ENCODE measurements at regions not wholly inside any gene's neighbourhood (a gene's known extent, or its start where the extent isn't known, plus 50 kb on each side); places are given as distances from the start of the nearest gene placed in this dataset.
"Not testable (repeated sequence)": the region's sequence is repeated elsewhere in the genome, so short reads cannot be mapped to it uniquely, and the experiment has no call there.

- no peaks in the 10 kb centered on the region for H3K9me3 ChIP-seq
- H3K36me3 ChIP-seq, result no peaks in the 10 kb centered on the region
- H3K27me3 ChIP-seq, result no peaks in the 10 kb centered on the region
- H3K4me3 ChIP-seq, result no peak overlapping the region
- peak overlapping the region; percentile 73 to 78 for H3K27ac ChIP-seq
- no peak for TF ChIP-seq CTCF (IDR thresholded peaks at IDR 0.05)
- DNase-seq (ENCODE audit: low spot score in 2 of 2), result no peak
- H3K4me1 ChIP-seq, result peaks cover 9 to 24% of the 10 kb centered on the region in 2 donors
- intact Hi-C loops (cut with DNase I), result loop anchor here (5.0 kb wide), 1 partner anchor 46 kb away; no protein-coding TSS in a partner anchor
Observed at GRCh38 chr10:35821339-35821911, 179.3 kb upstream of the FZD8 start.

GRCh38 chr10:35819736-35820135 is 177.6 kb upstream of the FZD8 start:
- Histone ChIP-seq H3K4me3 (no peak overlapping the region), H3K27me3 (no peaks in the 10 kb centered on the region), H3K4me1 (peaks cover 9 to 24% of the 10 kb centered on the region in 2 donors), H3K36me3 (no peaks in the 10 kb centered on the region), H3K9me3 (no peaks in the 10 kb centered on the region), H3K27ac (no peak overlapping the region)
- intact Hi-C loops (cut with DNase I), result loop anchor here (5.0 kb wide), 1 partner anchor 48 kb away; no protein-coding TSS in a partner anchor
- no peak for DNase-seq (ENCODE audit: low spot score in 2 of 2)
- TF ChIP-seq CTCF (IDR thresholded peaks at IDR 0.05), result no peak

GRCh38 chr10:35819011-35819410 is 176.9 kb upstream of the FZD8 start:
- no peak for DNase-seq (ENCODE audit: low spot score in 2 of 2)
- TF ChIP-seq CTCF (IDR thresholded peaks at IDR 0.05), result no peak
- Histone ChIP-seq H3K27me3 (no peaks in the 10 kb centered on the region), H3K27ac (no peak overlapping the region), H3K4me1 (peaks cover 9 to 20% of the 10 kb centered on the region in 2 donors), H3K36me3 (no peaks in the 10 kb centered on the region), H3K4me3 (no peak overlapping the region), H3K9me3 (no peaks in the 10 kb centered on the region)
- intact Hi-C loops (cut with DNase I), result no loop called here

GRCh38 chr10:35817109-35817508 is 175.0 kb upstream of the FZD8 start:
- intact Hi-C loops (cut with DNase I); H3K9me3 ChIP-seq; H3K36me3 ChIP-seq; H3K4me3 ChIP-seq; H3K27ac ChIP-seq; DNase-seq (ENCODE audit: low spot score in 2 of 2); H3K27me3 ChIP-seq: not testable (repeated sequence)
- peaks cover 6 to 15% of the 10 kb centered on the region in 2 donors for H3K4me1 ChIP-seq

- intact Hi-C loops (cut with DNase I), result no loop called here
- H3K36me3 ChIP-seq, result no peaks in the 10 kb centered on the region
- no peak for DNase-seq (ENCODE audit: low spot score in 2 of 2)
- TF ChIP-seq CTCF (IDR thresholded peaks at IDR 0.05), result no peak
- no peaks in the 10 kb centered on the region for H3K27me3 ChIP-seq
- no peak overlapping the region for H3K27ac ChIP-seq
- H3K9me3 ChIP-seq, result no peaks in the 10 kb centered on the region
- H3K4me1 ChIP-seq, result no peaks in the 10 kb centered on the region
- H3K4me3 ChIP-seq, result no peak overlapping the region
Observed at GRCh38 chr10:35813219-35813618, 171.1 kb upstream of the FZD8 start.

GRCh38 chr10:35808344-35808743 is 166.2 kb upstream of the FZD8 start:
- Histone ChIP-seq H3K4me1 (no peaks in the 10 kb centered on the region), H3K27me3 (no peaks in the 10 kb centered on the region), H3K4me3 (no peak overlapping the region), H3K27ac (no peak overlapping the region), H3K9me3 (no peaks in the 10 kb centered on the region), H3K36me3 (no peaks in the 10 kb centered on the region)
- intact Hi-C loops (cut with DNase I), result no loop called here
- no peak for DNase-seq (ENCODE audit: low spot score in 2 of 2)
- TF ChIP-seq CTCF (IDR thresholded peaks at IDR 0.05), result no peak

Measured in ascending aorta (tissue), 2 donors.